ENCODE measurements at regions not wholly inside any gene's neighbourhood (a gene's known extent, or its start where the extent isn't known, plus 50 kb on each side); places are given as distances from the start of the nearest gene placed in this dataset.

GRCh38 chr11:29093416-29094120 lies 923.3 kb downstream of the KCNA4 start:
- Histone ChIP-seq H3K27ac (no peak overlapping the region), H3K9me3 (ENCODE audit: control insufficient read depth, low read length) (no peaks in the 10 kb centered on the region), H3K36me3 (ENCODE audit: control insufficient read depth, insufficient read depth, low read length) (no peaks in the 10 kb centered on the region), H3K4me1 (no peaks in the 10 kb centered on the region), H2AFZ (no peak overlapping the region), H3K4me2 (ENCODE audit: low read length) (no peak overlapping the region), H3K9ac (no peak overlapping the region), H3K27me3 (ENCODE audit: control insufficient read depth, insufficient read depth, low read length) (no peaks in the 10 kb centered on the region), H3K79me2 (no peaks in the 10 kb centered on the region), H3K4me3 (ENCODE audit: low read depth, low read length) (no peak overlapping the region)
- no peak for TF ChIP-seq CTCF (IDR thresholded peaks at IDR 0.05)

GRCh38 chr11:29087200-29087812 lies 929.5 kb downstream of the KCNA4 start:
- H2AFZ ChIP-seq: no peak overlapping the region
- no peaks in the 10 kb centered on the region for H3K79me2 ChIP-seq
- no peak overlapping the region for H3K4me3 ChIP-seq (ENCODE audit: low read depth, low read length)
- no peaks in the 10 kb centered on the region for H3K27me3 ChIP-seq (ENCODE audit: control insufficient read depth, insufficient read depth, low read length)
- no peak overlapping the region for H3K9ac ChIP-seq
- no peaks in the 10 kb centered on the region for H3K36me3 ChIP-seq (ENCODE audit: control insufficient read depth, insufficient read depth, low read length)
- no peaks in the 10 kb centered on the region for H3K4me1 ChIP-seq
- no peaks in the 10 kb centered on the region for H3K9me3 ChIP-seq (ENCODE audit: control insufficient read depth, low read length)
- no peak overlapping the region for H3K27ac ChIP-seq
- H3K4me2 ChIP-seq (ENCODE audit: low read length): no peak overlapping the region
- TF ChIP-seq CTCF (IDR thresholded peaks at IDR 0.05): no peak

DNA sequence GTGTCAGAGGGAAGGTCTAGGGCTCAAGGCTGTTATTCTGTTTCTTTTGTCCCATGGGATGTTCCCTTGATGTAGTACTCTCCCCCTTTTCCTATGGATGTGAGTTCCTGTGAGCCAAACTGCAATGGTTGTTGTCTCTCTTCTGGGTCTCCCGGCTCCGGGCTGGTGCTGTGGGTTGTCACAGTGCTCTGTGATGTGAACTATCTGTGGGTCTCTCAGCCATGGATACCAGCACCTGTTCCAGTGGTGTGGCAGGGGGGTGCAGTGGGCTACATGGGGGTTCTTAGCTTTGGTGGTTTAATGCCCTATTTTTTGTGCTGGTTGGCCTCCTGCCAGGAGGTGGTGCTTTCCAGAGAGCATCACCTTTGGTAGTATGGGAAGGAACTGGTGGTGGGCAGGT lies 941.1 kb downstream of the KCNA4 start:
- Histone ChIP-seq H3K9me3 (ENCODE audit: control insufficient read depth, low read length) (no peaks in the 10 kb centered on the region), H2AFZ (no peak overlapping the region), H3K36me3 (ENCODE audit: control insufficient read depth, insufficient read depth, low read length) (no peaks in the 10 kb centered on the region), H3K27ac (no peak overlapping the region), H3K9ac (no peak overlapping the region), H3K79me2 (no peaks in the 10 kb centered on the region), H3K4me1 (no peaks in the 10 kb centered on the region), H3K27me3 (ENCODE audit: control insufficient read depth, insufficient read depth, low read length) (no peaks in the 10 kb centered on the region), H3K4me2 (ENCODE audit: low read length) (no peak overlapping the region), H3K4me3 (ENCODE audit: low read depth, low read length) (no peak overlapping the region)
- no peak for TF ChIP-seq CTCF (IDR thresholded peaks at IDR 0.05)

- Histone ChIP-seq H3K9me3 (ENCODE audit: control insufficient read depth, low read length) (no peaks in the 10 kb centered on the region), H3K4me3 (ENCODE audit: low read depth, low read length) (no peak overlapping the region), H3K27ac (no peak overlapping the region), H3K4me2 (ENCODE audit: low read length) (no peak overlapping the region), H2AFZ (no peak overlapping the region), H3K27me3 (ENCODE audit: control insufficient read depth, insufficient read depth, low read length) (no peaks in the 10 kb centered on the region), H3K79me2 (no peaks in the 10 kb centered on the region), H3K36me3 (ENCODE audit: control insufficient read depth, insufficient read depth, low read length) (no peaks in the 10 kb centered on the region), H3K9ac (no peak overlapping the region), H3K4me1 (no peaks in the 10 kb centered on the region)
- TF ChIP-seq CTCF (IDR thresholded peaks at IDR 0.05): no peak
These were observed 953.0 kb downstream of the KCNA4 start for GRCh38 chr11:29063630-29064361.

Data from parathyroid adenoma (tissue), 2 donors.